ENCODE measurements at regions not wholly inside any gene's neighbourhood (a gene's known extent, or its start where the extent isn't known, plus 50 kb on each side); places are given as distances from the start of the nearest gene placed in this dataset.

- no peak for TF ChIP-seq CTCF (IDR thresholded peaks at IDR 0.05)
- H3K27me3 ChIP-seq (ENCODE audit: insufficient read depth in 3 of 3, low read length in 2 of 3), result no peaks in the 10 kb centered on the region
- no peaks in the 10 kb centered on the region for H3K9me3 ChIP-seq
- intact Hi-C loops (cut with DNase I), result no loop called here
- H3K27ac ChIP-seq, result no peak overlapping the region
- DNase-seq (no peak), ATAC-seq (no peak)
- no peak overlapping the region for H3K4me3 ChIP-seq
- H3K36me3 ChIP-seq (ENCODE audit: insufficient read depth in 1 of 2, low read depth in 1 of 2), result no peaks in the 10 kb centered on the region
- 17 to 50% (median 49%) methylated on average over 1 of the region's 1 CpG for WGBS, 3 donors
- H3K4me1 ChIP-seq, result no peaks in the 10 kb centered on the region
Measured at GRCh38 chr13:61358599-61358998, 57.0 kb downstream of the PCDH20 start.

GRCh38 chr13:61350341-61350740, 65.3 kb downstream of the PCDH20 start:
- no peak overlapping the region for H3K4me3 ChIP-seq
- ATAC-seq, result no peak
- H3K27me3 ChIP-seq (ENCODE audit: insufficient read depth in 3 of 3, low read length in 2 of 3), result no peaks in the 10 kb centered on the region
- H3K4me1 ChIP-seq, result no peaks in the 10 kb centered on the region
- 83 to 85% (median 83%) methylated on average over 5 of the region's 5 CpGs for WGBS, 3 donors
- intact Hi-C loops (cut with DNase I), result no loop called here
- no peak overlapping the region for H3K27ac ChIP-seq
- H3K36me3 ChIP-seq (ENCODE audit: insufficient read depth in 1 of 2, low read depth in 1 of 2), result no peaks in the 10 kb centered on the region
- TF ChIP-seq CTCF (IDR thresholded peaks at IDR 0.05), result no peak
- no peaks in the 10 kb centered on the region for H3K9me3 ChIP-seq
- no peak for DNase-seq

- Histone ChIP-seq H3K9me3 (no peaks in the 10 kb centered on the region), H3K4me1 (no peaks in the 10 kb centered on the region), H3K36me3 (ENCODE audit: insufficient read depth in 1 of 2, low read depth in 1 of 2) (no peaks in the 10 kb centered on the region), H3K4me3 (no peak overlapping the region), H3K27me3 (ENCODE audit: insufficient read depth in 3 of 3, low read length in 2 of 3) (no peaks in the 10 kb centered on the region), H3K27ac (no peak overlapping the region)
- intact Hi-C loops (cut with DNase I), result loop anchor here in 1 of 2 donors (2.0 kb wide), 1 partner anchor 36 kb away; no protein-coding TSS in a partner anchor
- DNase-seq, result peak in 1 of 2 donors; percentile 39
- no peak for ATAC-seq
- no peak for TF ChIP-seq CTCF (IDR thresholded peaks at IDR 0.05)
- 83 to 92% (median 88%) methylated on average over 22 to 45 of the region's 45 CpGs for WGBS, 3 donors
Measured at GRCh38 chr13:61339054-61339621, 76.5 kb downstream of the PCDH20 start.

GRCh38 chr13:61316647-61317046, 99.0 kb downstream of the PCDH20 start:
- DNase-seq (no peak), ATAC-seq (no peak)
- no peak overlapping the region for H3K4me3 ChIP-seq
- WGBS, 3 donors, result 38 to 67% (median 48%) methylated on average over 1 of the region's 1 CpG
- no peaks in the 10 kb centered on the region for H3K4me1 ChIP-seq
- no peak for TF ChIP-seq CTCF (IDR thresholded peaks at IDR 0.05)
- no peaks in the 10 kb centered on the region for H3K27me3 ChIP-seq (ENCODE audit: insufficient read depth in 3 of 3, low read length in 2 of 3)
- H3K27ac ChIP-seq, result no peak overlapping the region
- intact Hi-C loops (cut with DNase I), result no loop called here
- no peaks in the 10 kb centered on the region for H3K36me3 ChIP-seq (ENCODE audit: insufficient read depth in 1 of 2, low read depth in 1 of 2)
- no peaks in the 10 kb centered on the region for H3K9me3 ChIP-seq

Measured in psoas muscle (tissue), 7 donors.